ENCODE measurements at regions not wholly inside any gene's neighbourhood (a gene's known extent, or its start where the extent isn't known, plus 50 kb on each side); places are given as distances from the start of the nearest gene placed in this dataset.

DNA sequence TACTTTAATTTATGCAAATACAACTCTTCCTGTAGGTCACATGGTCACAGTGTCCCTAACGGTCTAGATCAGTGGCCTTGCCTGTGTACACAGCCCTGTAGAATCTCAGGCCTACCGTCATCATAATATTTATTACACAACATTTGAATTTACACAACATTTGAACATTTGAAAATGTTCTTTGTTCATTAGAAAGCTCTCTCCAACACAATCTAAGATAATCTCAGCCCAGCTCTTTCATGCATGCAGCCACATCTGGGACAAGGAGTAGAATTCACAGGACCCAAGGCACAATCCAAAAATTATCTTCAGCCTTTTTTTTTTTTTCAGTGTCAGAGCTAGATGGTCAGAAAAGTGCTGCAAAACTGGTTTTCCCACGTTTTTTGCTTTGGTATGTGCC lies 892.8 kb downstream of the TFAP2A start:
- TF ChIP-seq CEBPB (IDR thresholded peaks at IDR 0.05): no peak
- TF ChIP-seq, protein P1, sequence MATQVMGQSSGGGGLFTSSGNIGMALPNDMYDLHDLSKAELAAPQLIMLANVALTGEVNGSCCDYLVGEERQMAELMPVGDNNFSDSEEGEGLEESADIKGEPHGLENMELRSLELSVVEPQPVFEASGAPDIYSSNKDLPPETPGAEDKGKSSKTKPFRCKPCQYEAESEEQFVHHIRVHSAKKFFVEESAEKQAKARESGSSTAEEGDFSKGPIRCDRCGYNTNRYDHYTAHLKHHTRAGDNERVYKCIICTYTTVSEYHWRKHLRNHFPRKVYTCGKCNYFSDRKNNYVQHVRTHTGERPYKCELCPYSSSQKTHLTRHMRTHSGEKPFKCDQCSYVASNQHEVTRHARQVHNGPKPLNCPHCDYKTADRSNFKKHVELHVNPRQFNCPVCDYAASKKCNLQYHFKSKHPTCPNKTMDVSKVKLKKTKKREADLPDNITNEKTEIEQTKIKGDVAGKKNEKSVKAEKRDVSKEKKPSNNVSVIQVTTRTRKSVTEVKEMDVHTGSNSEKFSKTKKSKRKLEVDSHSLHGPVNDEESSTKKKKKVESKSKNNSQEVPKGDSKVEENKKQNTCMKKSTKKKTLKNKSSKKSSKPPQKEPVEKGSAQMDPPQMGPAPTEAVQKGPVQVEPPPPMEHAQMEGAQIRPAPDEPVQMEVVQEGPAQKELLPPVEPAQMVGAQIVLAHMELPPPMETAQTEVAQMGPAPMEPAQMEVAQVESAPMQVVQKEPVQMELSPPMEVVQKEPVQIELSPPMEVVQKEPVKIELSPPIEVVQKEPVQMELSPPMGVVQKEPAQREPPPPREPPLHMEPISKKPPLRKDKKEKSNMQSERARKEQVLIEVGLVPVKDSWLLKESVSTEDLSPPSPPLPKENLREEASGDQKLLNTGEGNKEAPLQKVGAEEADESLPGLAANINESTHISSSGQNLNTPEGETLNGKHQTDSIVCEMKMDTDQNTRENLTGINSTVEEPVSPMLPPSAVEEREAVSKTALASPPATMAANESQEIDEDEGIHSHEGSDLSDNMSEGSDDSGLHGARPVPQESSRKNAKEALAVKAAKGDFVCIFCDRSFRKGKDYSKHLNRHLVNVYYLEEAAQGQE (IDR thresholded peaks at IDR 0.05; ENCODE audit: low read depth): no peak
- TF ChIP-seq YY1 (IDR thresholded peaks at IDR 0.05; ENCODE audit: low read depth): no peak
- TF ChIP-seq EP300 (IDR thresholded peaks at IDR 0.05; ENCODE audit: borderline replicate concordance): no peak
- no peak for TF ChIP-seq FOXM1 (IDR thresholded peaks at IDR 0.05; ENCODE audit: borderline replicate concordance, low read depth)
- TF ChIP-seq TCF12 (IDR thresholded peaks at IDR 0.05; ENCODE audit: low read depth): no peak
- no peak for TF ChIP-seq ZBTB7A (IDR thresholded peaks at IDR 0.05; ENCODE audit: low read depth)
- TF ChIP-seq NFIC (IDR thresholded peaks at IDR 0.05): no peak
- no peak for TF ChIP-seq TAF1 (IDR thresholded peaks at IDR 0.05; ENCODE audit: low read depth)
- no peak for TF ChIP-seq EGR1 (IDR thresholded peaks at IDR 0.05)
- TF ChIP-seq, protein P2, sequence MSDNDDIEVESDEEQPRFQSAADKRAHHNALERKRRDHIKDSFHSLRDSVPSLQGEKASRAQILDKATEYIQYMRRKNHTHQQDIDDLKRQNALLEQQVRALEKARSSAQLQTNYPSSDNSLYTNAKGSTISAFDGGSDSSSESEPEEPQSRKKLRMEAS (IDR thresholded peaks at IDR 0.05): no peak
- no peak for TF ChIP-seq RAD21 (IDR thresholded peaks at IDR 0.05; ENCODE audit: low read depth)

All from Ishikawa (cell line).